HL-60 (cell line): ENCODE measurements at regions not wholly inside any gene's neighbourhood (a gene's known extent, or its start where the extent isn't known, plus 50 kb on each side); places are given as distances from the start of the nearest gene placed in this dataset.

ENCODE experiments used
- DNase-seq, 2 experiments: peaks; one replicate each; pipeline ENCODE4 v3.0.0-alpha.2; 2010 to 2020; ENCODE audit warnings: low read depth in 1 of 2, low spot score in 1 of 2
- H3K27ac ChIP-seq: fragments of 250-450 bp; sonication (Bioruptor Pico); replicated peaks from 2 replicates; pipeline ENCODE4 v1.5.1; 2020; ENCODE audit warnings: mild to moderate bottlenecking, moderate library complexity
- H3K27me3 ChIP-seq: fragments of 250-450 bp; sonication (Bioruptor Pico); 2 replicates; pipeline ENCODE4 v1.5.1; 2021; ENCODE audit warnings: mild to moderate bottlenecking, moderate library complexity; ENCODE audit not compliant: insufficient read depth, poor library complexity, severe bottlenecking
- H3K4me3 ChIP-seq: replicated peaks from 2 replicates; pipeline ENCODE4 v1.5.1; 2011; ENCODE audit warnings: mild to moderate bottlenecking, control low read depth, low read length; ENCODE audit not compliant: insufficient read depth
- GABPA ChIP-seq: IDR thresholded peaks from 2 replicates; pipeline ENCODE4 v1.6.1; 2012; ENCODE audit warnings: low read depth
- POLR2AphosphoS5 ChIP-seq: IDR thresholded peaks from 2 replicates; pipeline ENCODE4 v1.6.1; 2012; ENCODE audit warnings: low read depth
- SPI1 ChIP-seq: IDR thresholded peaks from 2 replicates; pipeline ENCODE4 v1.6.1; 2012; ENCODE audit warnings: low read depth, mild to moderate bottlenecking, borderline replicate concordance
- TF ChIP-seq, protein P1 (sequence below): IDR thresholded peaks from 2 replicates; pipeline ENCODE4 v1.6.1; 2012; ENCODE audit warnings: low read depth; ENCODE audit not compliant: insufficient replicate concordance
- TF ChIP-seq, protein P2 (sequence below): IDR thresholded peaks from one replicate; pipeline ENCODE4 v1.5.1; 2011; ENCODE audit warnings: low read length, control low read depth, inconsistent platforms; ENCODE audit not compliant: insufficient read depth

DNA sequence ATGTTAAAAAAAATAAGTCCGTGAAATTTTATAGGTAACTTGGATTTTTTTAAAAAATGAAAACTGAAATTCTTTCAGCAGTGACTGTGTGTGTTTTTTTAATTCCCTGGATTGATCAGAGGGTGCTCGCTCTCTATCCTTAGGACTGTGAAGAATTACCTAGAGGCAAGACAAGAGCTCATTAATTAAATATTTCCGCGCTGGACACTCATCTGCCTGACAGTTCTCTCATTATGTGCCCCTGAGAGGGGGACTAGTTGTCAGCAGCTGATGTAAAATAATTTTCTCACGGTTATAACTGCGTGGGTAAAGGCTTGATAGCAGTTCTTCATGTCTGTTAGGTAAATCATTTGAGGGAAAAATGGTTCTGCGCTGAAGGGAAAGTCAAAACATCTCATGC, 101.3 kb downstream of the PTCSC3 start:
- no peaks in the 10 kb centered on the region for H3K27me3 ChIP-seq
- no peak overlapping the region for H3K27ac ChIP-seq
- H3K4me3 ChIP-seq = no peak overlapping the region
- DNase-seq = no peak
- TF ChIP-seq, protein P1, sequence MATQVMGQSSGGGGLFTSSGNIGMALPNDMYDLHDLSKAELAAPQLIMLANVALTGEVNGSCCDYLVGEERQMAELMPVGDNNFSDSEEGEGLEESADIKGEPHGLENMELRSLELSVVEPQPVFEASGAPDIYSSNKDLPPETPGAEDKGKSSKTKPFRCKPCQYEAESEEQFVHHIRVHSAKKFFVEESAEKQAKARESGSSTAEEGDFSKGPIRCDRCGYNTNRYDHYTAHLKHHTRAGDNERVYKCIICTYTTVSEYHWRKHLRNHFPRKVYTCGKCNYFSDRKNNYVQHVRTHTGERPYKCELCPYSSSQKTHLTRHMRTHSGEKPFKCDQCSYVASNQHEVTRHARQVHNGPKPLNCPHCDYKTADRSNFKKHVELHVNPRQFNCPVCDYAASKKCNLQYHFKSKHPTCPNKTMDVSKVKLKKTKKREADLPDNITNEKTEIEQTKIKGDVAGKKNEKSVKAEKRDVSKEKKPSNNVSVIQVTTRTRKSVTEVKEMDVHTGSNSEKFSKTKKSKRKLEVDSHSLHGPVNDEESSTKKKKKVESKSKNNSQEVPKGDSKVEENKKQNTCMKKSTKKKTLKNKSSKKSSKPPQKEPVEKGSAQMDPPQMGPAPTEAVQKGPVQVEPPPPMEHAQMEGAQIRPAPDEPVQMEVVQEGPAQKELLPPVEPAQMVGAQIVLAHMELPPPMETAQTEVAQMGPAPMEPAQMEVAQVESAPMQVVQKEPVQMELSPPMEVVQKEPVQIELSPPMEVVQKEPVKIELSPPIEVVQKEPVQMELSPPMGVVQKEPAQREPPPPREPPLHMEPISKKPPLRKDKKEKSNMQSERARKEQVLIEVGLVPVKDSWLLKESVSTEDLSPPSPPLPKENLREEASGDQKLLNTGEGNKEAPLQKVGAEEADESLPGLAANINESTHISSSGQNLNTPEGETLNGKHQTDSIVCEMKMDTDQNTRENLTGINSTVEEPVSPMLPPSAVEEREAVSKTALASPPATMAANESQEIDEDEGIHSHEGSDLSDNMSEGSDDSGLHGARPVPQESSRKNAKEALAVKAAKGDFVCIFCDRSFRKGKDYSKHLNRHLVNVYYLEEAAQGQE = no peak
- TF ChIP-seq GABPA (no peak), POLR2AphosphoS5 (no peak)

DNA sequence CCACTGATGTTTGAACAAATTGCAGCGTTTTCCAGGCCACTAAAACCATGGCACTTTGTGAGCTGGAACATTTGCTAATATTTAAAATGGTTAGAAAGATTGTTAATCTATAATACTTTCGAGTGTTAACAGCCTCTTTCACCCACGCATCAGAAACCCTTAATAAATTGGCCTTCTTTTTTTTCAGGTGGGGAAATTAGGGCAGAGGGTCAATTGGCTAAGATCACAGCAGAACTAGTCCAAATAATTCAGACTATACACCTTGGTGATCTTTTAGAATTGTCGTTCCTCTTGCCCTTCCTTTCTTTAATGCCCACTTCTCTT, 105.8 kb downstream of the PTCSC3 start:
- TF ChIP-seq SPI1 = no peak
- TF ChIP-seq, protein P2, sequence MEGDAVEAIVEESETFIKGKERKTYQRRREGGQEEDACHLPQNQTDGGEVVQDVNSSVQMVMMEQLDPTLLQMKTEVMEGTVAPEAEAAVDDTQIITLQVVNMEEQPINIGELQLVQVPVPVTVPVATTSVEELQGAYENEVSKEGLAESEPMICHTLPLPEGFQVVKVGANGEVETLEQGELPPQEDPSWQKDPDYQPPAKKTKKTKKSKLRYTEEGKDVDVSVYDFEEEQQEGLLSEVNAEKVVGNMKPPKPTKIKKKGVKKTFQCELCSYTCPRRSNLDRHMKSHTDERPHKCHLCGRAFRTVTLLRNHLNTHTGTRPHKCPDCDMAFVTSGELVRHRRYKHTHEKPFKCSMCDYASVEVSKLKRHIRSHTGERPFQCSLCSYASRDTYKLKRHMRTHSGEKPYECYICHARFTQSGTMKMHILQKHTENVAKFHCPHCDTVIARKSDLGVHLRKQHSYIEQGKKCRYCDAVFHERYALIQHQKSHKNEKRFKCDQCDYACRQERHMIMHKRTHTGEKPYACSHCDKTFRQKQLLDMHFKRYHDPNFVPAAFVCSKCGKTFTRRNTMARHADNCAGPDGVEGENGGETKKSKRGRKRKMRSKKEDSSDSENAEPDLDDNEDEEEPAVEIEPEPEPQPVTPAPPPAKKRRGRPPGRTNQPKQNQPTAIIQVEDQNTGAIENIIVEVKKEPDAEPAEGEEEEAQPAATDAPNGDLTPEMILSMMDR = no peak
- TF ChIP-seq, protein P1 = no peak
- H3K27ac ChIP-seq = no peak overlapping the region
- no peak for DNase-seq

DNA sequence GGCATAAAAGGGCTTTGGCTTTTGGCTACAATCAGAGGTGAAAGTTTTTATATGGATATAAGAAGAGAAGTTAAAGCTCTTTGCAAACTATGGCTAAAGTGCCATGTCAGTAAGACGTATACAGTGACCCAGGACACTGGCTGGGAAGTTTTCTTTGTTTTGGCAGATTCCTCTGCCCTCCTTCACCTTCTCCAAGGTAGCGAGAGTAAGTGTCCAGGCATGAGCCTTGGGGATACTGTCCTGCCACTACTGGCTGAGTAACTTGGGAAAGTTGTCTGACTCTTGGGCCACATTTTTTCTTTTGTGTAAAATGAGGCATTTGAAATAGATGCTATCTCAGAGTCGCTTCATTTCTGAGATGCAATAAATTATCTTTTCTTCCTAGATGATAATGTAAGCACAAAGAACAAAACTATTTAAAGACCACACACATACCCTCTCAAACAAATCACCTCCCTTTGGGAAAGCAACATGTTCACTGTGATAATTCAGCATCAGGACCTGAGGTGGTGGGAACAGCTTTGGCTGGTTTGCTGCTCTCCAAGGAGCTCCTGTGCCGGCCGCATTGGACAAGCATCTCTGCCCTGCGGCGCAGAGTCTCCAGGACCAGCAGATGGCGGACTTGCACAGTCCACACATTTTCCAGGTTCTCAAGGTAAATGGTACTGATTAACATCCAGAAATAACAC, 106.3 kb downstream of the PTCSC3 start:
- Histone ChIP-seq H3K27me3 (no peaks in the 10 kb centered on the region), H3K27ac (no peak overlapping the region), H3K4me3 (no peak overlapping the region)
- DNase-seq = peak; percentile 5 to 52
- TF ChIP-seq, protein P2 = peak; percentile 79
- no peak for TF ChIP-seq GABPA
- no peak for TF ChIP-seq POLR2AphosphoS5
- TF ChIP-seq, protein P1 = no peak

More for the DNA sequence above, 105.8 kb downstream of the PTCSC3 start:
- no peaks in the 10 kb centered on the region for H3K27me3 ChIP-seq
- H3K4me3 ChIP-seq = no peak overlapping the region
